Panc1 (cell line): ENCODE measurements at regions not wholly inside any gene's neighbourhood (a gene's known extent, or its start where the extent isn't known, plus 50 kb on each side); places are given as distances from the start of the nearest gene placed in this dataset.

Experiments used
- ATAC-seq: fragments of 200-7000 bp; cut with Tn5 transposase; 2 replicates; pipeline ENCODE4 v1.9.1; 2020; ENCODE audit warnings: mild to moderate bottlenecking, moderate library complexity
- BruUV-seq: library from RNA; stranded (reverse); fragments of 400-500 nt; replicated peaks from 2 replicates; lab custom pipeline; 2021; lab: Mats Ljungman, UMichigan
- CTCF ChIA-PET: fragments of 300-600 bp; sonication (Branson Sonifier 250); formaldehyde crosslinking; loops from one replicate; lab custom pipeline; 2022; ENCODE audit warnings: antibody characterized with exemption; lab: Charles Lee
- POLR2A ChIA-PET: fragments of 300-600 bp; sonication (Branson Sonifier 250); formaldehyde crosslinking; loops from one replicate; lab custom pipeline; 2022; ENCODE audit warnings: antibody characterized with exemption; lab: Charles Lee
- DNase-seq: peaks from one replicate; pipeline ENCODE4 v3.0.0-alpha.2; 2010; ENCODE audit warnings: low read depth, low spot score
- H3K27ac ChIP-seq: 2 replicates; pipeline ENCODE4 v1.5.1; 2011; ENCODE audit warnings: mild to moderate bottlenecking, low read length, inconsistent platforms
- H3K27me3 ChIP-seq: fragments of 200-500 bp; sonication (Bioruptor generic); 2 replicates; pipeline ENCODE4 v1.6.0; 2014; ENCODE audit warnings: low read length, inconsistent platforms; ENCODE audit not compliant: control insufficient read depth, insufficient read depth
- H3K36me3 ChIP-seq: fragments of 200-500 bp; sonication (Bioruptor generic); 2 replicates; pipeline ENCODE4 v1.5.1; 2014; ENCODE audit warnings: inconsistent platforms, mild to moderate bottlenecking, low read length, moderate library complexity; ENCODE audit not compliant: control insufficient read depth, insufficient read depth
- H3K4me1 ChIP-seq: 2 replicates; pipeline ENCODE4 v1.5.1; 2011; ENCODE audit warnings: inconsistent platforms, mild to moderate bottlenecking, low read length, moderate library complexity; ENCODE audit not compliant: control insufficient read depth, insufficient read depth
- H3K4me3 ChIP-seq, 2 experiments: 2 replicates each; pipeline ENCODE4 v1.5.1; 2011 to 2012; ENCODE audit warnings: low read depth in 2 of 2, low read length in 2 of 2, mild to moderate bottlenecking in 2 of 2, inconsistent platforms in 1 of 2, moderate library complexity in 1 of 2
- H3K9me3 ChIP-seq: fragments of 200-500 bp; sonication (Bioruptor generic); 2 replicates; pipeline ENCODE4 v1.5.1; 2014; ENCODE audit warnings: low read depth, mild to moderate bottlenecking, inconsistent platforms, low read length, moderate library complexity; ENCODE audit not compliant: control insufficient read depth, insufficient read depth
- POLR2AphosphoS5 ChIP-seq: IDR thresholded peaks from 2 replicates; pipeline ENCODE4 v1.6.1; 2012; ENCODE audit warnings: mild to moderate bottlenecking, low read depth, low read length, moderate library complexity
- SIN3A ChIP-seq: IDR thresholded peaks from 2 replicates; pipeline ENCODE4 v1.6.1; 2012; ENCODE audit warnings: low read depth, mild to moderate bottlenecking, low read length, moderate library complexity, borderline replicate concordance; ENCODE audit not compliant: insufficient read depth
- TCF7L2 ChIP-seq: IDR thresholded peaks from 2 replicates; pipeline ENCODE4 v1.6.1; 2011; ENCODE audit warnings: mild to moderate bottlenecking, low read depth, low read length, inconsistent platforms
- in situ Hi-C: cut with HindIII; loops from 2 replicates; pipeline ENCODE4 v1.10.0; 2016; ENCODE audit warnings: low sequenced_read_pairs, low pct_unique_long_range_greater_than_20kb
- intact Hi-C: fragments of 100-400 bp; cut with micrococcal nuclease; formaldehyde crosslinking; loops from one replicate; pipeline ENCODE4 v1.10.0; 2022; ENCODE audit not compliant: unreplicated experiment
- TF ChIP-seq, protein P1 (sequence below): fragments of 450-650 bp; IDR thresholded peaks from 2 replicates; pipeline ENCODE4 v1.5.1; 2017; ENCODE audit warnings: mild to moderate bottlenecking
- TF ChIP-seq, protein P2 (sequence below), 2 experiments: IDR thresholded peaks; 2 replicates each; pipeline ENCODE4 v1.6.1; 2011 to 2012; ENCODE audit warnings: low read depth in 2 of 2, control low read depth in 1 of 2, low read length in 1 of 2, mild to moderate bottlenecking in 1 of 2, moderate library complexity in 1 of 2; ENCODE audit not compliant: insufficient read depth in 1 of 2

DNA sequence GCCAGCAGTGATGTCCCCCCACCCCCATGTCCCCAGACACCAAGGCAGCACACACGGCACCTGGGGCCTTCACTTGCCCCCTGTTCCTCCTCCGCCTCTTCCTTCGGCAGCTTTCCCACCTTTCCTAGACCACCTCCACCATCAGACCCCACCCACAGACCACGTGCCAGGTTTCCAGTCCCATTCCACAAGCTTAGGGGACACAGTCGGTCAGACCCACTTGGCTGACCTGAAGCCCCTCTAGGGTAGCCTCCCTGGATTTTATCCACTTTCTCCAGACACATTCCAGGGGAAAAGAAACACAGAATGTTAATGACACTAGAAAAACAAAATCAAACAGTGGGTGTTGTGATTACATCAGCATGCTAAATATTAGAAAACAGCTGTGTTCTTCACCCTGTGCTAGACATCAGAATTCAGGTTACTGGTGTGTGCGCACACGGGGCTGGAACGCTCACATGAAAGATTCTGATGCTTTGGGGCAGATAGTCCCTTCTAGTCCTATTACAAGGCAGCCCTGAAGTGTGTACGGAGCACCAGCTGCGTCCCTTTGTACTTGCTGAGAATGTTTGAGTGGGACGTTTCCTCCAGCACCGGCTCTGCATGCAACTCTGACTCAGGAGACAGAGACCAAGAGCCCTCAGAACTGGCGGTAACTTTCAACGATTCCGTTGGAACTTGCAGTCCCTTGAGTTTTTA lies 75.5 kb upstream of the PPP2R2D start:
- CTCF ChIA-PET: no interaction called here
- TF ChIP-seq POLR2AphosphoS5 (no peak), TCF7L2 (no peak), SIN3A (no peak)
- TF ChIP-seq, protein P1, sequence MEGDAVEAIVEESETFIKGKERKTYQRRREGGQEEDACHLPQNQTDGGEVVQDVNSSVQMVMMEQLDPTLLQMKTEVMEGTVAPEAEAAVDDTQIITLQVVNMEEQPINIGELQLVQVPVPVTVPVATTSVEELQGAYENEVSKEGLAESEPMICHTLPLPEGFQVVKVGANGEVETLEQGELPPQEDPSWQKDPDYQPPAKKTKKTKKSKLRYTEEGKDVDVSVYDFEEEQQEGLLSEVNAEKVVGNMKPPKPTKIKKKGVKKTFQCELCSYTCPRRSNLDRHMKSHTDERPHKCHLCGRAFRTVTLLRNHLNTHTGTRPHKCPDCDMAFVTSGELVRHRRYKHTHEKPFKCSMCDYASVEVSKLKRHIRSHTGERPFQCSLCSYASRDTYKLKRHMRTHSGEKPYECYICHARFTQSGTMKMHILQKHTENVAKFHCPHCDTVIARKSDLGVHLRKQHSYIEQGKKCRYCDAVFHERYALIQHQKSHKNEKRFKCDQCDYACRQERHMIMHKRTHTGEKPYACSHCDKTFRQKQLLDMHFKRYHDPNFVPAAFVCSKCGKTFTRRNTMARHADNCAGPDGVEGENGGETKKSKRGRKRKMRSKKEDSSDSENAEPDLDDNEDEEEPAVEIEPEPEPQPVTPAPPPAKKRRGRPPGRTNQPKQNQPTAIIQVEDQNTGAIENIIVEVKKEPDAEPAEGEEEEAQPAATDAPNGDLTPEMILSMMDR: no peak
- TF ChIP-seq, protein P2, sequence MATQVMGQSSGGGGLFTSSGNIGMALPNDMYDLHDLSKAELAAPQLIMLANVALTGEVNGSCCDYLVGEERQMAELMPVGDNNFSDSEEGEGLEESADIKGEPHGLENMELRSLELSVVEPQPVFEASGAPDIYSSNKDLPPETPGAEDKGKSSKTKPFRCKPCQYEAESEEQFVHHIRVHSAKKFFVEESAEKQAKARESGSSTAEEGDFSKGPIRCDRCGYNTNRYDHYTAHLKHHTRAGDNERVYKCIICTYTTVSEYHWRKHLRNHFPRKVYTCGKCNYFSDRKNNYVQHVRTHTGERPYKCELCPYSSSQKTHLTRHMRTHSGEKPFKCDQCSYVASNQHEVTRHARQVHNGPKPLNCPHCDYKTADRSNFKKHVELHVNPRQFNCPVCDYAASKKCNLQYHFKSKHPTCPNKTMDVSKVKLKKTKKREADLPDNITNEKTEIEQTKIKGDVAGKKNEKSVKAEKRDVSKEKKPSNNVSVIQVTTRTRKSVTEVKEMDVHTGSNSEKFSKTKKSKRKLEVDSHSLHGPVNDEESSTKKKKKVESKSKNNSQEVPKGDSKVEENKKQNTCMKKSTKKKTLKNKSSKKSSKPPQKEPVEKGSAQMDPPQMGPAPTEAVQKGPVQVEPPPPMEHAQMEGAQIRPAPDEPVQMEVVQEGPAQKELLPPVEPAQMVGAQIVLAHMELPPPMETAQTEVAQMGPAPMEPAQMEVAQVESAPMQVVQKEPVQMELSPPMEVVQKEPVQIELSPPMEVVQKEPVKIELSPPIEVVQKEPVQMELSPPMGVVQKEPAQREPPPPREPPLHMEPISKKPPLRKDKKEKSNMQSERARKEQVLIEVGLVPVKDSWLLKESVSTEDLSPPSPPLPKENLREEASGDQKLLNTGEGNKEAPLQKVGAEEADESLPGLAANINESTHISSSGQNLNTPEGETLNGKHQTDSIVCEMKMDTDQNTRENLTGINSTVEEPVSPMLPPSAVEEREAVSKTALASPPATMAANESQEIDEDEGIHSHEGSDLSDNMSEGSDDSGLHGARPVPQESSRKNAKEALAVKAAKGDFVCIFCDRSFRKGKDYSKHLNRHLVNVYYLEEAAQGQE (IDR thresholded peaks at IDR 0.05; ENCODE audit: insufficient read depth in 1 of 2, low read depth in 2 of 2, low read length in 1 of 2): no peak
- intact Hi-C loops: no loop called here

DNA sequence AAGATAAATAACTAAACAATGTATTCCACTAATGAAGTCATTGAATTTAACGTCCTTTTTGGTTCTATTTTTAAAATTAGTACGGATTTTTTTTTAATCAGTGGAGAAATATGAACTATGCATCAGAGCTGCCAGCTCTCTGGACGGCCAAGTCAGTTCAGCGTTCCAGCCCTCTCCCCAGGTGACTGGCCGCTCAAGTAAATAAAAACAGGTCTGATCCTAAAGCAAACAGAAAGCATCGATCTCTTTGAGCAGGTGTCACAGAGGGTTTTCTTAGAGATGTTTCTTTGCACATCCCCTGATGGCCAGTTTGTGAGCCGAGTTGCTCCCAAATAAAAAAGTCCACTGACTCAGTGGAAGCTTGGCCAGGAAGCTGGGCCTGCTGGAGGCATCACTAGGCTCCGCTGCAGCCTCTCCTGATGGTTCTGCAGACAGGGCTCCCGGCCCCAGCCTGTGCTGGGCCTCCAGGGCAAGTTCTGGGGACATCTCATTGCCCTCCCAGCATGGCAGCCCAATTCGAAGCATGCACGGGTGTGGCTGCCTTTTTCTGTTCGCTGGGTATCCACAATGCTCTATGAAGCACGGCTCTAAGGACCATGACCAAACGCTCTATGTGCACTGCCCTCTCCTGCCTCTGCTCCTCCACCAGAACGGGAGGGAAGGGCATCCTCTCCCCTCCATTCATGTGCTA lies 74.7 kb upstream of the PPP2R2D start:
- BruUV-seq: no TSS peak
- no peak for ATAC-seq
- TF ChIP-seq TCF7L2: no peak
- TF ChIP-seq POLR2AphosphoS5: no peak
- no peak for TF ChIP-seq SIN3A
- TF ChIP-seq, protein P1: no peak
- TF ChIP-seq, protein P2 (IDR thresholded peaks at IDR 0.05; ENCODE audit: insufficient read depth in 1 of 2, low read depth in 2 of 2, low read length in 1 of 2): no peak
- in situ Hi-C loops: no loop called here
- H3K9me3 ChIP-seq: no peaks in the 10 kb centered on the region
- CTCF ChIA-PET: no interaction called here
- no peaks in the 10 kb centered on the region; the same call in 1 of the 2 replicates for H3K27me3 ChIP-seq
- no peak overlapping the region for H3K4me3 ChIP-seq
- H3K4me1 ChIP-seq: peaks cover 18% of the 10 kb centered on the region
- H3K27ac ChIP-seq: no peak overlapping the region
- no peaks in the 10 kb centered on the region for H3K36me3 ChIP-seq
- intact Hi-C loops: no loop called here
- POLR2A ChIA-PET: no interaction called here
- no peak for DNase-seq

More for the DNA sequence above, 75.5 kb upstream of the PPP2R2D start:
- H3K36me3 ChIP-seq: no peaks in the 10 kb centered on the region
- BruUV-seq: no TSS peak
- no peak overlapping the region for H3K4me3 ChIP-seq
- POLR2A ChIA-PET: no interaction called here
- in situ Hi-C loops: no loop called here
- DNase-seq (no peak), ATAC-seq (peak; percentile 68)
- H3K9me3 ChIP-seq: no peaks in the 10 kb centered on the region
- H3K4me1 ChIP-seq: peaks cover 18% of the 10 kb centered on the region
- no peak overlapping the region for H3K27ac ChIP-seq
- no peaks in the 10 kb centered on the region; the same call in 1 of the 2 replicates for H3K27me3 ChIP-seq
